SK-N-SH (cell line): ENCODE measurements at regions not wholly inside any gene's neighbourhood (a gene's known extent, or its start where the extent isn't known, plus 50 kb on each side); places are given as distances from the start of the nearest gene placed in this dataset.

Experiments used
- CTCF ChIA-PET: fragments of 300-600, 350-600 bp; formaldehyde crosslinking; extraction: SDS; loops from one replicate; lab custom pipeline; 2021; lab: Yijun Ruan, JAX
- POLR2A ChIA-PET: fragments of 350-600 bp; sonication (Branson Sonifier 250); formaldehyde crosslinking; extraction: SDS; loops from one replicate; lab custom pipeline; 2020; ENCODE audit warnings: antibody characterized with exemption, inconsistent platforms; lab: Yijun Ruan, JAX
- DNase-seq: peaks from one replicate; pipeline ENCODE4 v3.0.0; 2012
- H2AFZ ChIP-seq: fragments of 200-600 bp; sonication (generic); 2 replicates; pipeline ENCODE4 v1.8.1; 2016; ENCODE audit warnings: antibody characterized with exemption, mild to moderate bottlenecking, low read depth
- H3F3A ChIP-seq: fragments of 200-600 bp; sonication (generic); replicated peaks from 2 replicates; pipeline ENCODE3; 2016; ENCODE audit warnings: antibody characterized with exemption, mild to moderate bottlenecking; ENCODE audit not compliant: insufficient read depth
- H3K27ac ChIP-seq, 2 experiments: fragments of 200-500 bp in 1 of 2; fragments of 200-600 bp in 1 of 2; sonication (Bioruptor generic) in 1 of 2; sonication (generic), shearing (Covaris generic) in 1 of 2; 2 replicates each; pipeline versions ENCODE4 v1.5.1 to v1.6.1; 2014 to 2016; ENCODE audit warnings: low read depth in 2 of 2, inconsistent platforms in 1 of 2, low read length in 1 of 2, mild to moderate bottlenecking in 1 of 2, mixed read lengths in 1 of 2
- H3K27me3 ChIP-seq: fragments of 200-600 bp; sonication (generic), shearing (Covaris generic); 2 replicates; pipeline ENCODE4 v1.6.1; 2016; ENCODE audit warnings: mixed run types; ENCODE audit not compliant: insufficient read depth
- H3K36me3 ChIP-seq, 2 experiments: fragments of 200-500 bp in 1 of 2; fragments of 200-600 bp in 1 of 2; sonication (Bioruptor generic) in 1 of 2; sonication (generic) in 1 of 2; replicated peaks in 1 of 2; 2 replicates each; pipeline versions ENCODE3 to v1.5.1; 2014 to 2016; ENCODE audit warnings: low read length in 1 of 2, mild to moderate bottlenecking in 1 of 2; ENCODE audit not compliant: insufficient read depth in 2 of 2, control insufficient read depth in 1 of 2
- H3K4me1 ChIP-seq, 2 experiments: fragments of 200-500 bp in 1 of 2; fragments of 200-600 bp in 1 of 2; sonication (Bioruptor generic) in 1 of 2; sonication (generic), shearing (Covaris generic) in 1 of 2; 2 replicates each; pipeline versions ENCODE4 v1.5.1 to v1.6.1; 2014 to 2016; ENCODE audit warnings: low read depth in 1 of 2, low read length in 1 of 2, mixed run types in 1 of 2; ENCODE audit not compliant: insufficient read depth in 2 of 2, control insufficient read depth in 1 of 2
- H3K4me2 ChIP-seq: fragments of 200-600 bp; sonication (generic), shearing (Covaris generic); 2 replicates; pipeline ENCODE4 v1.6.1; 2017; ENCODE audit warnings: mixed run types
- H3K4me3 ChIP-seq, 2 experiments: fragments of 200-500 bp in 1 of 2; fragments of 200-600 bp in 1 of 2; sonication (Bioruptor generic) in 1 of 2; sonication (generic), shearing (Covaris generic) in 1 of 2; 2 replicates each; pipeline versions ENCODE4 v1.5.1 to v1.8.1; 2014 to 2016; ENCODE audit warnings: low read depth in 2 of 2, inconsistent platforms in 1 of 2, low read length in 1 of 2, mild to moderate bottlenecking in 1 of 2, mixed read lengths in 1 of 2, moderate library complexity in 1 of 2
- H3K79me2 ChIP-seq: fragments of 200-600 bp; sonication (generic); 2 replicates; pipeline ENCODE4 v1.8.1; 2017; ENCODE audit warnings: mild to moderate bottlenecking; ENCODE audit not compliant: insufficient read depth
- H3K9ac ChIP-seq: fragments of 200-600 bp; sonication (generic); 2 replicates; pipeline ENCODE4 v1.6.1; 2017; ENCODE audit warnings: mixed run types
- H3K9me2 ChIP-seq: fragments of 200-600 bp; sonication (generic); 2 replicates; pipeline ENCODE4 v1.6.1; 2017; ENCODE audit warnings: mixed run types
- H3K9me3 ChIP-seq: fragments of 200-600 bp; sonication (generic); 2 replicates; pipeline ENCODE4 v1.6.1; 2017; ENCODE audit warnings: mixed run types, mild to moderate bottlenecking, moderate library complexity
- H4K20me1 ChIP-seq: fragments of 200-600 bp; sonication (generic); 2 replicates; pipeline ENCODE4 v1.6.1; 2017; ENCODE audit warnings: mild to moderate bottlenecking, mixed run types; ENCODE audit not compliant: insufficient read depth
- CHD2 ChIP-seq: fragments of 150-350 bp; IDR thresholded peaks from 2 replicates; pipeline ENCODE4 v1.6.1; 2018; ENCODE audit warnings: low read length; ENCODE audit not compliant: partially characterized antibody
- ELF1 ChIP-seq: IDR thresholded peaks from 2 replicates; pipeline ENCODE4 v1.4.0; 2012
- EP300 ChIP-seq, 2 experiments: IDR thresholded peaks; 2 replicates each; pipeline versions ENCODE4 v1.4.0 to v1.6.1; 2012; ENCODE audit warnings: borderline replicate concordance in 1 of 2, low read depth in 1 of 2, low read length in 1 of 2
- FOSL2 ChIP-seq: IDR thresholded peaks from 2 replicates; pipeline ENCODE4 v1.4.0; 2012; ENCODE audit warnings: low read depth, mild to moderate bottlenecking, moderate library complexity, borderline replicate concordance
- FOXM1 ChIP-seq: IDR thresholded peaks from 2 replicates; pipeline ENCODE4 v1.4.0; 2012; ENCODE audit warnings: low read depth, mild to moderate bottlenecking
- GABPA ChIP-seq: IDR thresholded peaks from 2 replicates; pipeline ENCODE4 v1.4.0; 2012; ENCODE audit warnings: low read depth, mild to moderate bottlenecking
- IRF3 ChIP-seq: fragments of 150-350 bp; IDR thresholded peaks from 2 replicates; pipeline ENCODE4 v1.6.1; 2016; ENCODE audit warnings: mild to moderate bottlenecking, low read depth, low read length
- JUND ChIP-seq: IDR thresholded peaks from 2 replicates; pipeline ENCODE4 v1.4.0; 2012
- MEF2A ChIP-seq: IDR thresholded peaks from 2 replicates; pipeline ENCODE4 v1.4.0; 2012; ENCODE audit warnings: low read depth, borderline replicate concordance
- MXI1 ChIP-seq: IDR thresholded peaks from 2 replicates; pipeline ENCODE4 v1.6.1; 2012; ENCODE audit warnings: mild to moderate bottlenecking, low read depth, low read length, improper control_type of control experiment
- NFIC ChIP-seq: IDR thresholded peaks from 2 replicates; pipeline ENCODE4 v1.4.0; 2012; ENCODE audit warnings: borderline replicate concordance
- NRF1 ChIP-seq: IDR thresholded peaks from 2 replicates; pipeline ENCODE4 v1.6.1; 2012; ENCODE audit warnings: low read depth, mild to moderate bottlenecking, low read length
- PBX3 ChIP-seq: IDR thresholded peaks from 2 replicates; pipeline ENCODE4; 2012
- RAD21 ChIP-seq: IDR thresholded peaks from 2 replicates; pipeline ENCODE4 v1.6.1; 2012; ENCODE audit warnings: mild to moderate bottlenecking, low read length
- RCOR1 ChIP-seq: fragments of 150-350 bp; IDR thresholded peaks from 2 replicates; pipeline ENCODE4 v1.6.1; 2017; ENCODE audit warnings: antibody characterized with exemption, low read length
- RXRA ChIP-seq: IDR thresholded peaks from 2 replicates; pipeline ENCODE4 v1.4.0; 2012; ENCODE audit warnings: low read depth, mild to moderate bottlenecking, borderline replicate concordance
- SIN3A ChIP-seq: IDR thresholded peaks from 2 replicates; pipeline ENCODE4 v1.6.1; 2012; ENCODE audit warnings: low read depth, mild to moderate bottlenecking, low read length, moderate library complexity, borderline replicate concordance
- SMC3 ChIP-seq: IDR thresholded peaks from 2 replicates; pipeline ENCODE4 v1.6.1; 2012; ENCODE audit warnings: low read depth, low read length, improper control_type of control experiment
- TCF12 ChIP-seq: IDR thresholded peaks from 2 replicates; pipeline ENCODE4 v1.4.0; 2012
- USF2 ChIP-seq: fragments of 150-350 bp; IDR thresholded peaks from 2 replicates; pipeline ENCODE4 v1.6.1; 2017; ENCODE audit warnings: antibody characterized with exemption, low read length, low read depth, borderline replicate concordance
- YY1 ChIP-seq: IDR thresholded peaks from 2 replicates; pipeline ENCODE4 v1.4.0; 2012; ENCODE audit warnings: low read depth, mild to moderate bottlenecking
- ZBTB33 ChIP-seq: IDR thresholded peaks from 2 replicates; pipeline ENCODE4 v1.4.0; 2012; ENCODE audit warnings: low read depth, borderline replicate concordance
- WGBS: methylation state at CpG from one replicate; pipeline ENCODE4 v1.1.6; 2017; ENCODE audit warnings: low lambda C conversion rate; 5-methylcytosine and 5-hydroxymethylcytosine counted together

- Histone ChIP-seq H3K9ac (no peak overlapping the region), H3K9me3 (no peaks in the 10 kb centered on the region), H3F3A (no peaks in the 10 kb centered on the region), H3K9me2 (no peaks in the 10 kb centered on the region), H3K4me1 (no peaks in the 10 kb centered on the region), H3K27me3 (no peaks in the 10 kb centered on the region), H3K4me2 (no peak overlapping the region), H3K79me2 (no peaks in the 10 kb centered on the region), H3K27ac (no peak overlapping the region), H4K20me1 (no peaks in the 10 kb centered on the region), H3K36me3 (no peaks in the 10 kb centered on the region), H3K4me3 (no peak overlapping the region), H2AFZ (no peak overlapping the region)
- ChIA-PET POLR2A (no interaction called here), CTCF (no interaction called here)
- WGBS, result 5% methylated on average over 2 of the region's 2 CpGs
- no peak for DNase-seq
- no peak for TF ChIP-seq NFIC
- TF ChIP-seq MEF2A, result no peak
- TF ChIP-seq ELF1, result no peak
- no peak for TF ChIP-seq USF2
- no peak for TF ChIP-seq YY1
- no peak for TF ChIP-seq PBX3
- TF ChIP-seq SMC3, result no peak
- no peak for TF ChIP-seq FOSL2
- TF ChIP-seq MXI1, result no peak
- TF ChIP-seq RXRA, result no peak
- TF ChIP-seq NRF1, result no peak
Measured at GRCh38 chr2:83238111-83238510, 1221.0 kb downstream of the SUCLG1 start.

- H4K20me1 ChIP-seq, result no peaks in the 10 kb centered on the region
- no peaks in the 10 kb centered on the region for H3F3A ChIP-seq
- H3K27ac ChIP-seq, result no peak overlapping the region
- no peaks in the 10 kb centered on the region for H3K9me3 ChIP-seq
- no peaks in the 10 kb centered on the region for H3K79me2 ChIP-seq
- no peak overlapping the region for H3K9ac ChIP-seq
- H3K9me2 ChIP-seq, result no peaks in the 10 kb centered on the region
- H3K27me3 ChIP-seq, result no peaks in the 10 kb centered on the region
- H3K36me3 ChIP-seq, result no peaks in the 10 kb centered on the region
- H3K4me2 ChIP-seq, result no peak overlapping the region
- no peak overlapping the region for H2AFZ ChIP-seq
- no peak overlapping the region for H3K4me3 ChIP-seq
- ChIA-PET CTCF (no interaction called here), POLR2A (no interaction called here)
- no peak for TF ChIP-seq TCF12
- TF ChIP-seq ZBTB33, result no peak
- no peak for TF ChIP-seq YY1
- no peak for TF ChIP-seq MXI1
- TF ChIP-seq GABPA, result no peak
- no peak for TF ChIP-seq IRF3
- no peak for TF ChIP-seq FOXM1
- no peak for TF ChIP-seq USF2
- no peak for TF ChIP-seq SIN3A
- no peak for TF ChIP-seq SMC3
- no peak for TF ChIP-seq EP300 (IDR thresholded peaks at IDR 0.05; ENCODE audit: borderline replicate concordance in 1 of 2, low read depth in 1 of 2, low read length in 1 of 2)
- TF ChIP-seq RAD21, result no peak
- no peak for TF ChIP-seq JUND
- TF ChIP-seq RXRA, result no peak
- TF ChIP-seq CHD2, result no peak
- no peak for TF ChIP-seq RCOR1
- DNase-seq, result no peak
- no peaks in the 10 kb centered on the region for H3K4me1 ChIP-seq
Measured at GRCh38 chr2:83234246-83234645, 1224.8 kb downstream of the SUCLG1 start.
